CD4-positive, alpha-beta memory T cell (primary cell): ENCODE measurements at regions not wholly inside any gene's neighbourhood (a gene's known extent, or its start where the extent isn't known, plus 50 kb on each side); places are given as distances from the start of the nearest gene placed in this dataset.
"Not testable (repeated sequence)": the region's sequence is repeated elsewhere in the genome, so short reads cannot be mapped to it uniquely, and the experiment has no call there.

Source experiments
- CTCF ChIA-PET: fragments of 350-600 bp; sonication (Branson Sonifier 250); formaldehyde crosslinking; loops from one replicate; lab custom pipeline; 2021; ENCODE audit warnings: inconsistent platforms; ENCODE audit not compliant: partially characterized antibody; lab: Charles Lee
- POLR2A ChIA-PET: fragments of 350-600 bp; sonication (Branson Sonifier 250); formaldehyde crosslinking; loops from one replicate; lab custom pipeline; 2021; ENCODE audit not compliant: partially characterized antibody; lab: Charles Lee
- DNase-seq, 5 donors: peaks; one replicate each; pipeline versions ENCODE4 v3.0.0 to v3.0.0-alpha.2; 2020 to 2022; ENCODE audit warnings: mixed read lengths in 1 of 5
- H3K27ac ChIP-seq: one replicate; pipeline ENCODE4 v1.7.0; 2013; ENCODE audit warnings: low read depth, low read length
- H3K27me3 ChIP-seq: 2 replicates; pipeline ENCODE4 v1.7.0; 2013; ENCODE audit warnings: mild to moderate bottlenecking, low read length, moderate library complexity; ENCODE audit not compliant: insufficient read depth
- H3K36me3 ChIP-seq: 2 replicates; pipeline ENCODE4 v1.7.0; 2013; ENCODE audit warnings: mild to moderate bottlenecking, low read length, moderate library complexity; ENCODE audit not compliant: insufficient read depth
- H3K4me1 ChIP-seq: 2 replicates; pipeline ENCODE4 v1.7.0; 2013; ENCODE audit warnings: mild to moderate bottlenecking, low read length, moderate library complexity; ENCODE audit not compliant: insufficient read depth
- H3K4me3 ChIP-seq, 2 donors: one replicate each; pipeline ENCODE4 v1.7.0; 2013; ENCODE audit warnings: low read length in 2 of 2, mild to moderate bottlenecking in 1 of 2
- H3K9me3 ChIP-seq, 2 donors: one replicate each; pipeline ENCODE4 v1.7.0; 2013; ENCODE audit warnings: low read length in 2 of 2, control low read depth in 1 of 2; ENCODE audit not compliant: control insufficient read depth in 1 of 2
- H3K27ac Mint-ChIP-seq, 7 donors: one replicate each; pipeline ENCODE4 v1.8.0; 2020 to 2021; ENCODE audit warnings: mixed read lengths in 7 of 7, mild to moderate bottlenecking in 6 of 7, inconsistent platforms in 3 of 7, moderate library complexity in 3 of 7
- H3K27me3 Mint-ChIP-seq, 2 donors: one replicate each; pipeline ENCODE4 v1.8.0; 2020 to 2021; ENCODE audit warnings: mixed read lengths in 2 of 2
- H3K36me3 Mint-ChIP-seq, 2 donors: one replicate each; pipeline ENCODE4 v1.8.0; 2020 to 2021; ENCODE audit warnings: mixed read lengths in 2 of 2, inconsistent platforms in 1 of 2, mild to moderate bottlenecking in 1 of 2
- H3K4me1 Mint-ChIP-seq, 4 donors: one replicate each; pipeline ENCODE4 v1.8.0; 2020 to 2021; ENCODE audit warnings: mixed read lengths in 4 of 4, mild to moderate bottlenecking in 1 of 4
- H3K4me3 Mint-ChIP-seq, 8 donors: one replicate each; pipeline ENCODE4 v1.8.0; 2020 to 2021; ENCODE audit warnings: mixed read lengths in 8 of 8, mild to moderate bottlenecking in 7 of 8, moderate library complexity in 6 of 8, inconsistent platforms in 3 of 8
- H3K9me3 Mint-ChIP-seq, 8 donors: one replicate each; pipeline ENCODE4 v1.8.0; 2020 to 2021; ENCODE audit warnings: mixed read lengths in 8 of 8, mild to moderate bottlenecking in 5 of 8, inconsistent platforms in 3 of 8, moderate library complexity in 1 of 8
- intact Hi-C: fragments of 100-400 bp; cut with micrococcal nuclease; formaldehyde crosslinking; loops from one replicate; pipeline ENCODE4 v1.15.1; 2023

DNA sequence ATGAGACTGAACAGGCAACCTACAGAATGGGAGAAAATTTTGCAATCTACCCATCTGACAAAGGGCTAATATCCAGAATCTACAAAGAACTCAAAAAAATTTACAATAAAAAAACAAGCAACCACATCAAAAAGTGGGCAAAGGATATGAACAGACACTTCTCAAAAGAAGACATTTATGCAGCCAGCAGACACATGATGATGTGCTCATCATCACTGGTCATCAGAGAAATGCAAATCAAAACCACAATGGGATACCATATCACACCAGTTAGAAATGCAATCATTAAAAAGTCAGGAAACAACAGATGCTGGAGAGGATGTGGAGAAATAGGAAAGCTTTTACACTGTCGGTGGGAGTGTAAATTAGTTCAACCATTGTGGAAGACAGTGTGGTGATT lies 51.7 kb upstream of the PAXBP1 start:
- H3K4me1 ChIP-seq, H3K4me3 Mint-ChIP-seq, H3K27ac Mint-ChIP-seq, H3K9me3 Mint-ChIP-seq, CTCF ChIA-PET, H3K27me3 ChIP-seq, POLR2A ChIA-PET, H3K36me3 Mint-ChIP-seq, intact Hi-C loops, H3K4me3 ChIP-seq, H3K4me1 Mint-ChIP-seq, H3K27me3 Mint-ChIP-seq, H3K9me3 ChIP-seq, DNase-seq, H3K36me3 ChIP-seq, H3K27ac ChIP-seq: not testable (repeated sequence)

DNA sequence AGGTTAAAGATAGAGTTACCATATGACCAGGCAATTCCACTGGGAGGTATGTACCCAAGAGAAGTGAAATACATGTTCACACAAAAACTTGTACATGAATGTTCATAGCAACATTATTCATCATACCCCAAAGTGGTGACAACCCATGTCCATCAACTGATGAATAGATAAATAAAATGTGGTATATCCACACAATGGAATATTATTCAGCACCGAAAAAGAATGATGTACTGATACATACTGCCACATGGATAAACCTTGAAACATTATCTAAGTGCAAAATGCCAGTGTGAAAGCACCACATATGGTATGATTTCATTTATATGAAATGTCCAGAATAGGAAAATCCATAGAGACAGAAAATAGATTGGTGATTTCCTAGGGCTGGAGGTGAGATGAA lies 53.4 kb upstream of the PAXBP1 start:
- H3K4me1 Mint-ChIP-seq = no peaks in the 10 kb centered on the region
- Histone ChIP-seq H3K27me3 (no peaks in the 10 kb centered on the region), H3K9me3 (no peaks in the 10 kb centered on the region), H3K4me3 (no peak overlapping the region), H3K4me1 (no peaks in the 10 kb centered on the region), H3K27ac (no peak overlapping the region), H3K36me3 (no peaks in the 10 kb centered on the region)
- H3K27ac Mint-ChIP-seq = no peak overlapping the region
- CTCF ChIA-PET = interaction anchor here (1.2 to 2.5 kb wide), 9 partner anchors 11 to 371 kb away, joined by 3 to 22 read pairs (median 4); partner anchors contain the start of gene PAXBP1
- H3K36me3 Mint-ChIP-seq = no peaks in the 10 kb centered on the region
- intact Hi-C loops = no loop called here
- peaks cover 1 to 2% of the 10 kb centered on the region in 2 donors for H3K27me3 Mint-ChIP-seq
- POLR2A ChIA-PET = no interaction called here
- no peak for DNase-seq
- H3K4me3 Mint-ChIP-seq = no peak overlapping the region
- H3K9me3 Mint-ChIP-seq = peaks cover 0 to 5% (median 0%) of the 10 kb centered on the region in 8 donors

DNA sequence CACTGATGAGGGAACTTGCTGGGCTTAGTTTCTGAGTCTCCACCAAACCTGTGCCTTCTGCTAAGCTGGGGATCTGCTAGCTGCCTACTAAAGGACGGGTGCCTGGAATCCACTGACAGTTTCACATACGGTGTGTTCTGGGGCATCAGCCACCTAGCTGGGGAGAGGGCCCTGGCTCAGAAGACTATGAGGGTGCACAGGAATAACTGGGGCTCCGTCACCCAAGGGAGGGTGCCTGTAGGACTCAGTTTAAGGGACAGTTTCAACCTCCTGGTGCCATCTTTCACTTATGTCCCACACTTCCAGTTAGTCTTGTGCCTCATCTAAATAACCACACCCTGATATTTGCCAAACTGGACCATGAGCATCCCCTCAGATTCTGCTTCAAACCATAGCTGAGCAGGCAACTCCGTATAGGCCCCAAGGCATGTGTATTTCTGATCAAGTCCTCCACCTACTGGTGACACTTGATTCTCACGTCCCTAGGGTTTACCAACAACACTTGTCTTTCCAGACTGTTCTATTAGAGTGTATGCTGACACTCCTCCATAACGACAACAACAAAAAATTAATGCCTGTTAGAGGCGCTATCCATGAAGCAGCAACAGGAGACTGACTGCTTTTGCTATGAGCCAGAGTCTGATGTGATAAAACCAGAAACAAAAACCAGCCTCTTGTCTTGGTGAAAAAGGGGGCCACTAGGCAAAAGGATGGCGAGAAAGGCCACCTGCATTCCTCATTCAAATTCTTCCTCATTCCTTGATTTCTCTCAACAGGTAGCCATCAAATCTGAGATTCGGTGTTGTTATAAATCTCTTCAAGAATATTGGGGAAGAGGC lies 55.0 kb upstream of the PAXBP1 start:
- Mint-ChIP-seq H3K4me3 (no peak overlapping the region), H3K27me3 (peaks cover 3% of the 10 kb centered on the region in 2 donors), H3K4me1 (no peaks in the 10 kb centered on the region), H3K27ac (no peak overlapping the region), H3K9me3 (peaks cover 0 to 5% (median 0%) of the 10 kb centered on the region in 8 donors), H3K36me3 (no peaks in the 10 kb centered on the region)
- peak in 4 of 5 donors; percentile 23 to 38 (median 29) for DNase-seq
- Histone ChIP-seq H3K36me3 (no peaks in the 10 kb centered on the region), H3K9me3 (no peaks in the 10 kb centered on the region), H3K4me1 (no peaks in the 10 kb centered on the region), H3K4me3 (no peak overlapping the region), H3K27me3 (no peaks in the 10 kb centered on the region), H3K27ac (no peak overlapping the region)
- POLR2A ChIA-PET = no interaction called here
- intact Hi-C loops = loop anchor here (1.0 kb wide), 1 partner anchor 138 kb away; no protein-coding TSS in a partner anchor
- CTCF ChIA-PET = interaction anchor here (0.8 to 2.5 kb wide), 24 partner anchors 9 to 371 kb away, joined by 3 to 22 read pairs (median 4); partner anchors contain the start of gene PAXBP1

DNA sequence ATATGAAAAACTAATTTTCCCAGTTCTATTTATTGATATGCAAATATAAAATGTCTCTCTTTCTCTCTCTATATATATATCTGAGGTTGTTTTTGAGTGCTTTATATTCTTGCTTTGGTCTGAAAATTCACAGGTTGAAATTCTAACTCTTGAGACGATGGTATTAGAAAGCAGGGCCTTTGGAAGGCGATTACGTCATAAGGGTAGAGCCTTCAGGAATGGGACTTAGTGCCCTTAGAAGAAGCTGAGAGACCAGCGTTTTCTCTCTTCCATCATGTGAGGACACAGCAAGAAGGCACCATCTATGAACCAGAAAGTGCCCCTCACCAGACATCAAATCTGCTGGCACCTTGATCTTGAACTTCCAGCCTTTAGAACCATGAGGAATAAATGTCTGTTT lies 57.4 kb upstream of the PAXBP1 start:
- H3K9me3 ChIP-seq = no peaks in the 10 kb centered on the region
- Mint-ChIP-seq H3K27ac (no peak overlapping the region), H3K36me3 (no peaks in the 10 kb centered on the region), H3K4me1 (no peaks in the 10 kb centered on the region), H3K9me3 (peaks cover 0 to 5% (median 0%) of the 10 kb centered on the region in 8 donors), H3K27me3 (peaks cover 3% of the 10 kb centered on the region in 2 donors), H3K4me3 (no peak overlapping the region)
- intact Hi-C loops = no loop called here
- no peaks in the 10 kb centered on the region for H3K36me3 ChIP-seq
- ChIA-PET POLR2A (no interaction called here), CTCF (interaction anchor here (1.6 to 2.4 kb wide), 3 partner anchors 58 to 367 kb away, joined by 3 to 7 read pairs (median 5); partner anchors contain the start of gene PAXBP1)
- H3K4me3 ChIP-seq = no peak overlapping the region
- no peaks in the 10 kb centered on the region for H3K27me3 ChIP-seq
- no peak overlapping the region for H3K27ac ChIP-seq
- no peak for DNase-seq
- H3K4me1 ChIP-seq = no peaks in the 10 kb centered on the region

DNA sequence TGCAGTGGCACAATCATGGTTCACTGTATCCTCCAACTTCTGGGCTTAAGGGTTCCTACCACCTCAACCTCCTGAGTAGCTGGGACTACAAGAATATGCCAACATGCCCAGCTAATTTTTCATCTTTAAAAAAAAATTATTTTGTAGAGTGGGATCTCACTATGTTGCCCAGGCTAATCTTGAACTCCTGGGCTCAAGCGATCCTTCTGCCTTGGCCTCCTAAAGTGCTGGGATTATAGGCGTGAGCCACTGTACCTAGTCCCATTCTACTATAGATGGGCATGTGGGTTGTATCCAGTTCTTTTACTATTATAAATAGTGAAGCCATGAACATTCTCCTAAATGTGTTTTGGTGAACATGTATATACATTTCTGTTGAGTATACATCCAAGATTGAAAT lies 57.9 kb upstream of the PAXBP1 start:
- no peak overlapping the region for H3K4me3 ChIP-seq
- H3K36me3 ChIP-seq = no peaks in the 10 kb centered on the region
- Mint-ChIP-seq H3K4me1 (no peaks in the 10 kb centered on the region), H3K9me3 (peaks cover 0 to 5% (median 0%) of the 10 kb centered on the region in 8 donors), H3K27ac (peak overlapping the region in 1 of 7 donors; percentile 8), H3K36me3 (no peaks in the 10 kb centered on the region), H3K27me3 (peaks cover 3% of the 10 kb centered on the region in 2 donors), H3K4me3 (no peak overlapping the region)
- ChIA-PET POLR2A (no interaction called here), CTCF (interaction anchor here (2.4 kb wide), 1 partner anchor 367 kb away, joined by 7 read pairs; no protein-coding TSS in a partner anchor)
- DNase-seq = no peak
- H3K27ac ChIP-seq = no peak overlapping the region
- no peaks in the 10 kb centered on the region for H3K9me3 ChIP-seq
- intact Hi-C loops = no loop called here
- H3K4me1 ChIP-seq = no peaks in the 10 kb centered on the region
- H3K27me3 ChIP-seq = no peaks in the 10 kb centered on the region

DNA sequence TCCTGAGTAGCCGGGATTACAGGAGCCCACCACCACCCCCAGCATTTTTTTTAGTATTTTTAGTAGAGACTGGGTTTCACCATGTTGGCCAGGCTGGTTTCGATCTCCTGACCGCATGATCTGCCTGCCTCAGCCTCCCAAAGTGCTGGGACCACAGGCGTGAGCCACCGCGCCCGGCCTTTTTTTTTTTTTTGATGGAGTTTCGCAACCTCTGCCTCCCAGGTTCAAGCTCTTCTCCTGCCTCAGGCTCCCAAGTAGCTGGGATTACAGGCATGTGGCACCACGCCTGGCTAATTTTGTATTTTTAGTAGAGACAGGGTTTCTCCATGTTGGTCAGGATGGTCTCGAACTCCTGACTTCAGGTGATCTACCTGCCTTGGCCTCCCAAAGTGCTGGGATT lies 60.2 kb upstream of the PAXBP1 start:
- peaks cover 0 to 14% (median 7%) of the 10 kb centered on the region in 8 donors for H3K9me3 Mint-ChIP-seq
- H3K4me1 ChIP-seq, H3K27me3 Mint-ChIP-seq, H3K27ac ChIP-seq, H3K36me3 Mint-ChIP-seq, H3K27ac Mint-ChIP-seq, H3K4me3 ChIP-seq, POLR2A ChIA-PET, H3K4me3 Mint-ChIP-seq, H3K36me3 ChIP-seq, DNase-seq, H3K4me1 Mint-ChIP-seq, H3K9me3 ChIP-seq, H3K27me3 ChIP-seq: not testable (repeated sequence)
- CTCF ChIA-PET = interaction anchor here (0.8 to 6.1 kb wide), 10 partner anchors 11 to 614 kb away, joined by 3 to 65 read pairs (median 8); no protein-coding TSS in a partner anchor
- intact Hi-C loops = loop anchor here (1.0 to 10.0 kb wide), 4 partner anchors 83 to 616 kb away; no protein-coding TSS in a partner anchor

DNA sequence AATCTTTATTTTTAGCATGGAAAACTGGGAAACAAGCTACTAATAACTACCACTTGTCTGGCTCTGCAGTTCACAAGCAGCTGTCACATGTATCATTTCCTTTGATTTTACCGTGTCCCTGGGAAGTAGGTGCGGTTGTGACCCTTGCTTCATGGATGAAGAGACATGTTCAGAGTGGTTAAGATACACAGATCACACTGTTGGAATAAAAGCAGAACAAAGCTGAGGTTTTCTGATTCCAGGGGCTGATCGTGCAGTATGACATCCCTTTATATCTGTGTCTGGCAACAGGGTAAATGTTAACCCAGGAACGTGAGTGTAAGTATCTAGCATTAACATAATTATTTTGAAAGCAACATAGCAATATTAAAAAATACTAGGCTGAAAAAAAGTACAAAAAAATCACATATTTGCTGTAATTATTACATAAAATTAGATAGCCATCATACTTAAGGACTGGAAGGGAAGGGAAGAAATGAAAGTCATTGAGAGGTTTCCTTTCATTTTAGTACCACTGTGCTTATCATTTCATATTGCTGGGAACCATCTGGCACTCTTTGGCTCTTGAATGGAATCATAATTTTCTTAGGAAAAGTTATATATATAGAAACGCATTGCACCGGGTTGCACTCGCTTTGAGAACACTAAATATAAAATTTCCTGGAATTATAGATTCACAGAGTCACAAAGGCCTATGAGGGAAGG lies 62.8 kb upstream of the PAXBP1 start:
- POLR2A ChIA-PET = no interaction called here
- Histone ChIP-seq H3K4me3 (no peak overlapping the region), H3K27ac (no peak overlapping the region), H3K4me1 (no peaks in the 10 kb centered on the region), H3K9me3 (no peaks in the 10 kb centered on the region), H3K27me3 (no peaks in the 10 kb centered on the region), H3K36me3 (no peaks in the 10 kb centered on the region)
- Mint-ChIP-seq H3K4me3 (no peak overlapping the region), H3K27ac (no peak overlapping the region), H3K36me3 (no peaks in the 10 kb centered on the region), H3K27me3 (peaks cover 2 to 3% of the 10 kb centered on the region in 2 donors), H3K4me1 (no peaks in the 10 kb centered on the region), H3K9me3 (peaks cover 0 to 24% (median 15%) of the 10 kb centered on the region in 8 donors)
- CTCF ChIA-PET = interaction anchor here (1.0 to 6.1 kb wide), 8 partner anchors 106 to 363 kb away, joined by 3 to 65 read pairs (median 9); no protein-coding TSS in a partner anchor
- DNase-seq = no peak
- intact Hi-C loops = loop anchor here (2.0 to 10.0 kb wide), 4 partner anchors 80 to 613 kb away; no protein-coding TSS in a partner anchor
